ENCODE measurements at regions not wholly inside any gene's neighbourhood (a gene's known extent, or its start where the extent isn't known, plus 50 kb on each side); places are given as distances from the start of the nearest gene placed in this dataset.

GRCh38 chr17:72426321-72426720 lies 305.5 kb downstream of the SOX9 start:
- no peak for DNase-seq (ENCODE audit: low spot score)

- no peak for DNase-seq (ENCODE audit: low spot score)
Measured at GRCh38 chr17:72426948-72427760, 306.3 kb downstream of the SOX9 start.

GRCh38 chr17:72427761-72428109 lies 306.9 kb downstream of the SOX9 start:
- DNase-seq (ENCODE audit: low spot score): no peak

- no peak for DNase-seq (ENCODE audit: low spot score)
Measured at GRCh38 chr17:72429066-72429638, 308.3 kb downstream of the SOX9 start.

GRCh38 chr17:72430611-72431432 lies 310.0 kb downstream of the SOX9 start:
- no peak for DNase-seq (ENCODE audit: low spot score)

GRCh38 chr17:72432143-72432621 lies 311.4 kb downstream of the SOX9 start:
- DNase-seq (ENCODE audit: low spot score): no peak

- no peak for DNase-seq (ENCODE audit: low spot score)
Measured at GRCh38 chr17:72432881-72433280, 312.1 kb downstream of the SOX9 start.

GRCh38 chr17:72433797-72434196 lies 313.0 kb downstream of the SOX9 start:
- DNase-seq (ENCODE audit: low spot score): no peak

- no peak for DNase-seq (ENCODE audit: low spot score)
Measured at GRCh38 chr17:72434581-72434980, 313.8 kb downstream of the SOX9 start.

- DNase-seq (ENCODE audit: low spot score): no peak
Measured at GRCh38 chr17:72434991-72435618, 314.3 kb downstream of the SOX9 start.

- DNase-seq (ENCODE audit: low spot score): no peak
Measured at GRCh38 chr17:72438783-72439182, 318.0 kb downstream of the SOX9 start.

- no peak for DNase-seq (ENCODE audit: low spot score)
Measured at GRCh38 chr17:72439893-72440502, 319.2 kb downstream of the SOX9 start.

- no peak for DNase-seq (ENCODE audit: low spot score)
Measured at GRCh38 chr17:72440961-72441360, 320.1 kb downstream of the SOX9 start.

GRCh38 chr17:72441909-72442308 lies 321.1 kb downstream of the SOX9 start:
- no peak for DNase-seq (ENCODE audit: low spot score)

- no peak for DNase-seq (ENCODE audit: low spot score)
Measured at GRCh38 chr17:72444517-72445054, 323.8 kb downstream of the SOX9 start.

- no peak for DNase-seq (ENCODE audit: low spot score)
Measured at GRCh38 chr17:72445055-72445991, 324.5 kb downstream of the SOX9 start.

GRCh38 chr17:72446118-72446517 lies 325.3 kb downstream of the SOX9 start:
- no peak for DNase-seq (ENCODE audit: low spot score)

GRCh38 chr17:72446525-72447250 lies 325.9 kb downstream of the SOX9 start:
- no peak for DNase-seq (ENCODE audit: low spot score)

GRCh38 chr17:72447251-72447640 lies 326.4 kb downstream of the SOX9 start:
- no peak for DNase-seq (ENCODE audit: low spot score)

GRCh38 chr17:72448019-72448418 lies 327.2 kb downstream of the SOX9 start:
- no peak for DNase-seq (ENCODE audit: low spot score)

Data from activated CD4-positive, alpha-beta T cell treated with anti-CD3 and anti-CD28 coated beads, Interleukin-2, Interleukin-4, amounts not matched to agents 100 ng/mL and 50 ng/mL, durations not matched to agents 16 hours and 8 hours (primary cell).